ENCODE measurements at regions not wholly inside any gene's neighbourhood (a gene's known extent, or its start where the extent isn't known, plus 50 kb on each side); places are given as distances from the start of the nearest gene placed in this dataset.

DNA sequence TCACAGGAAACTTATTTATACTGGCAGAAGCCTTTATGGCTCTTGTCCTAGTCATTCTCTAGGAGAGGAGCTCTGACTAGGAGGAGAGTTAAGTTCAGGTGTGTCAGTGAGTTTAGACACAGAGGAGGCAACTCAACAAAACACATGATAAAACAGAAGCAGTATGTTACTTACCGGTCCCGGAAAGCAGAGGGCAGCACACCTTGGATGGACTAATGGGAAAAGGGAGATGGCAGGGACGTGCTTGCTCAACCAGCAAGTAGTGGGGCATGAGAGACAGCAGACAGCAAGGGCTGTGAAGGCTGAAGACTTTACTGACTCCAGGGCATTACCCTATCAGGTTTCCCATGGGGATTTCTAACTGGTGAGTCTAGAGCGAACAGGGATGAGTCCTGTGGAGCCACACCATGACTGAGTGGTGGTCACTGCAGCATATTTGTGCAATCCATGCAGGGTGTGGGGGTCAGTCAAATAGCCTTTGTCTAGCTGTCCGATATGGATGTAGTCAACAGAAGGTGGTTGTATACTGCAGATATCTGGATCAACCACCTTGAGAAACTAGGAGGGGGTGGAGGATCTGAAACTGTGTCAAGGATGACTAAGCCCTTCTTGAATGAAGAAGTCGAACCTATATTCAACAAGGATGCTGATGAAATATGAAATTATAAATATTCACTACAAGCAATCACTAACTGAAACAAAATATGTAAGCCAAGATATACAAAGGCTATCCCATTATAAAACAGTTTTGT lies 596.3 kb upstream of the CHRM3 start:
- no peak overlapping the region for H3K27ac ChIP-seq
- no peaks in the 10 kb centered on the region for H3K36me3 ChIP-seq (ENCODE audit: insufficient read depth, low read length)
- TF ChIP-seq FOXP2 (optimal IDR thresholded peaks at IDR 0.05; ENCODE audit: control extremely low read depth, extremely low read length, insufficient read depth) = no peak
- no peak for TF ChIP-seq POLR2AphosphoS5 (IDR thresholded peaks at IDR 0.05; ENCODE audit: borderline replicate concordance, low read depth, low read length)
- TF ChIP-seq EZH2 (IDR thresholded peaks at IDR 0.05) = no peak
- no peak overlapping the region for H3K4me3 ChIP-seq
- H3K9ac ChIP-seq (ENCODE audit: insufficient read length) = no peak overlapping the region
- H3K9me3 ChIP-seq (ENCODE audit: low read depth, low read length) = no peaks in the 10 kb centered on the region
- DNase-seq (ENCODE audit: low read depth, low spot score) = no peak

GRCh38 chr1:238787471-238787870 lies 598.9 kb upstream of the CHRM3 start:
- Histone ChIP-seq H3K9ac (ENCODE audit: insufficient read length) (no peak overlapping the region), H3K4me3 (no peak overlapping the region), H3K9me3 (ENCODE audit: low read depth, low read length) (no peaks in the 10 kb centered on the region), H3K27ac (no peak overlapping the region), H3K36me3 (ENCODE audit: insufficient read depth, low read length) (no peaks in the 10 kb centered on the region)
- TF ChIP-seq FOXP2 (optimal IDR thresholded peaks at IDR 0.05; ENCODE audit: control extremely low read depth, extremely low read length, insufficient read depth) (no peak), EZH2 (IDR thresholded peaks at IDR 0.05) (no peak), POLR2AphosphoS5 (IDR thresholded peaks at IDR 0.05; ENCODE audit: borderline replicate concordance, low read depth, low read length) (no peak)
- no peak for DNase-seq (ENCODE audit: low read depth, low spot score)

DNA sequence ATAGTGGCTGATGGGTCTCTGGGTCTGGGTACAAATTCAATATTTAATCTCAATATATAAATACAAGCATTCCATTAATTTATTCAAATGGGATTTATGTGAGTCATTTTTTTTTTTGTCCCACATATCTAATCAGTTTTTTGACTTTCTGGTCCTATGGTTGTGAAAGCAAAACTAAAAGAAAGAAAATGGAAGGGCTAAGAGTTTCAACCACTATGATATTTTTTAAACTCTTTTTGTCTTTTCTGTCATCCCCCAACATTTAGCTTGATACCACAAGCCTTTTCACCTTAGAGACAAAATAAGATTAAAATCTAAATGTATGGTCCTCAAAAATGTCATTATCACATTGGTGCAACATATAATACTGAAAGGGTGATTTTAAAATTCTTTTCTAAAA lies 602.7 kb upstream of the CHRM3 start:
- H3K36me3 ChIP-seq (ENCODE audit: insufficient read depth, low read length) = no peaks in the 10 kb centered on the region
- no peak overlapping the region for H3K27ac ChIP-seq
- TF ChIP-seq FOXP2 (optimal IDR thresholded peaks at IDR 0.05; ENCODE audit: control extremely low read depth, extremely low read length, insufficient read depth) (no peak), EZH2 (IDR thresholded peaks at IDR 0.05) (no peak), POLR2AphosphoS5 (IDR thresholded peaks at IDR 0.05; ENCODE audit: borderline replicate concordance, low read depth, low read length) (no peak)
- H3K4me3 ChIP-seq = no peak overlapping the region
- no peak overlapping the region for H3K9ac ChIP-seq (ENCODE audit: insufficient read length)
- no peak for DNase-seq (ENCODE audit: low read depth, low spot score)
- H3K9me3 ChIP-seq (ENCODE audit: low read depth, low read length) = no peaks in the 10 kb centered on the region

GRCh38 chr1:238779716-238780115 lies 606.7 kb upstream of the CHRM3 start:
- no peak overlapping the region for H3K27ac ChIP-seq

DNA sequence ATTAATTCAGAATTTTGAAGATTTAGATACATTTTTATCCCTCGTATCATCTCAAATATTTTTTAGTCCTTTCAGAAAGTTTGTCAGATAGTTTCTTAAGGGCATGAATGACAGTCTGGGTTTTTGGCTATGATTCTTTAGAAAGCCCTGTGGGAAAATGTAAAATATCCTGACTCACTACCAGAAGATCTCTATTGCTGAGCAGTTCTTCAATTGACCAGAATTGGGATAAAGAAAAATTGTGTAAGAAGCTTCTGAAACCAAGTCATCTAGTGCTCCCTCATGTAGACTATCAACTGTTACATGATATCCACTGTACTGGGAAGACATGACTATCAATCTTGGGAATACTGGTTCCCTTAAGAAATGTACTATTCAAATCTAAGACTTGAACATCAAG lies 608.3 kb upstream of the CHRM3 start:
- H3K4me3 ChIP-seq = no peak overlapping the region
- no peak overlapping the region for H3K9ac ChIP-seq (ENCODE audit: insufficient read length)
- H3K36me3 ChIP-seq (ENCODE audit: insufficient read depth, low read length) = no peaks in the 10 kb centered on the region
- no peaks in the 10 kb centered on the region for H3K9me3 ChIP-seq (ENCODE audit: low read depth, low read length)
- no peak for DNase-seq (ENCODE audit: low read depth, low spot score)
- no peak overlapping the region for H3K27ac ChIP-seq
- TF ChIP-seq POLR2AphosphoS5 (IDR thresholded peaks at IDR 0.05; ENCODE audit: borderline replicate concordance, low read depth, low read length) (no peak), FOXP2 (optimal IDR thresholded peaks at IDR 0.05; ENCODE audit: control extremely low read depth, extremely low read length, insufficient read depth) (no peak), EZH2 (IDR thresholded peaks at IDR 0.05) (no peak)

More at GRCh38 chr1:238779716-238780115, 606.7 kb upstream of the CHRM3 start:
- Histone ChIP-seq H3K36me3 (ENCODE audit: insufficient read depth, low read length) (no peaks in the 10 kb centered on the region), H3K9ac (ENCODE audit: insufficient read length) (no peak overlapping the region), H3K9me3 (ENCODE audit: low read depth, low read length) (no peaks in the 10 kb centered on the region), H3K4me3 (no peak overlapping the region)
- TF ChIP-seq POLR2AphosphoS5 (IDR thresholded peaks at IDR 0.05; ENCODE audit: borderline replicate concordance, low read depth, low read length) = no peak
- TF ChIP-seq FOXP2 (optimal IDR thresholded peaks at IDR 0.05; ENCODE audit: control extremely low read depth, extremely low read length, insufficient read depth) = no peak
- no peak for TF ChIP-seq EZH2 (IDR thresholded peaks at IDR 0.05)
- DNase-seq (ENCODE audit: low read depth, low spot score) = no peak

GRCh38 chr1:238777551-238777950 lies 608.8 kb upstream of the CHRM3 start:
- DNase-seq (ENCODE audit: low read depth, low spot score) = no peak
- TF ChIP-seq FOXP2 (optimal IDR thresholded peaks at IDR 0.05; ENCODE audit: control extremely low read depth, extremely low read length, insufficient read depth) (no peak), EZH2 (IDR thresholded peaks at IDR 0.05) (no peak), POLR2AphosphoS5 (IDR thresholded peaks at IDR 0.05; ENCODE audit: borderline replicate concordance, low read depth, low read length) (no peak)
- H3K9ac ChIP-seq (ENCODE audit: insufficient read length) = no peak overlapping the region
- no peak overlapping the region for H3K27ac ChIP-seq
- no peaks in the 10 kb centered on the region for H3K36me3 ChIP-seq (ENCODE audit: insufficient read depth, low read length)
- H3K9me3 ChIP-seq (ENCODE audit: low read depth, low read length) = no peaks in the 10 kb centered on the region
- no peak overlapping the region for H3K4me3 ChIP-seq

DNA sequence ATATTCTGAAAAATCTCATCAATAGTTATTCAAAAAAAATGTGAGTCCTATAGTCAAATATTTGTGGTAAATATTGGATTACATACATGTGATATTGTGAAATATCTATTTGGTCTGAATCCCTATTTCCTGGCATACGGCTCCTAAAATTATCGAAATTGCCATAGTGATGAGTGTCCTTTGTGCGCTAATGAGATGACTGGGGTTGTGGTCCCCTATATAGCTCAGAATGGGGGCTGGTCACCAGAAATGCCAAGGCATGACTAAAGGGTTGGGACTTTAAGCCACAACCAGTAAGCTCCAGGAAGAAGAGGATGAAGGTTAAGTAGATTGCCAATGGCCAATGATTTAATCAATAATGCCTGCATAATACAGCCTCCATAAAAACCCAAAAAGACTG lies 610.2 kb upstream of the CHRM3 start:
- no peak overlapping the region for H3K27ac ChIP-seq
- TF ChIP-seq POLR2AphosphoS5 (IDR thresholded peaks at IDR 0.05; ENCODE audit: borderline replicate concordance, low read depth, low read length) (no peak), FOXP2 (optimal IDR thresholded peaks at IDR 0.05; ENCODE audit: control extremely low read depth, extremely low read length, insufficient read depth) (no peak), EZH2 (IDR thresholded peaks at IDR 0.05) (no peak)

DNA sequence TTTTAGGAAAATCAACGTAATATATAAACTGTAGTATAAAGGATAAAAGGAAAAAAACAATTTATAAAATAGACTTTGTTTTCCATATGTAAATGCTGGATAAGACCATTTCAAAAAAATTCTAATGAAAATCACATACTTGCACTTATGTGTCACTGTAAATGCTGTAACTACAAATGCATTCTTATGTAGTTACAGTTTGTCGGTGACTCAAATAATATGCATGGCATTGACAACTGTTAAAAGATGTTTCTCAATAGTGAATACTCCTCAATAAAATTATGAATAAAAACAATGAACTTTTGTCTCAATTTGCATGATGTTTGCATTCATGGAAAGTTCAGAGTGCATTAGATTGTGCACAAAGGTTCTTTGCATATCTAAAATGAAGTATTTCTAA lies 614.0 kb upstream of the CHRM3 start:
- Histone ChIP-seq H3K36me3 (ENCODE audit: insufficient read depth, low read length) (no peaks in the 10 kb centered on the region), H3K27ac (no peak overlapping the region), H3K4me3 (no peak overlapping the region), H3K9me3 (ENCODE audit: low read depth, low read length) (no peaks in the 10 kb centered on the region), H3K9ac (ENCODE audit: insufficient read length) (no peak overlapping the region)
- TF ChIP-seq POLR2AphosphoS5 (IDR thresholded peaks at IDR 0.05; ENCODE audit: borderline replicate concordance, low read depth, low read length) = no peak
- no peak for TF ChIP-seq FOXP2 (optimal IDR thresholded peaks at IDR 0.05; ENCODE audit: control extremely low read depth, extremely low read length, insufficient read depth)
- no peak for TF ChIP-seq EZH2 (IDR thresholded peaks at IDR 0.05)
- DNase-seq (ENCODE audit: low read depth, low spot score) = no peak

More for the DNA sequence above, 610.2 kb upstream of the CHRM3 start:
- H3K9me3 ChIP-seq (ENCODE audit: low read depth, low read length) = no peaks in the 10 kb centered on the region
- H3K9ac ChIP-seq (ENCODE audit: insufficient read length) = no peak overlapping the region
- H3K4me3 ChIP-seq = no peak overlapping the region
- no peak for DNase-seq (ENCODE audit: low read depth, low spot score)
- no peaks in the 10 kb centered on the region for H3K36me3 ChIP-seq (ENCODE audit: insufficient read depth, low read length)

Measured in SK-N-MC (cell line).